Tibial nerve (tissue), 4 donors: ENCODE measurements at regions not wholly inside any gene's neighbourhood (a gene's known extent, or its start where the extent isn't known, plus 50 kb on each side); places are given as distances from the start of the nearest gene placed in this dataset.

ENCODE experiments used
- EP300 ChIP-seq, 2 donors: sonication (generic); formaldehyde crosslinking; IDR thresholded peaks; one replicate each; pipeline ENCODE4 v1.6.1; 2017; ENCODE audit warnings: antibody characterized with exemption in 2 of 2, mild to moderate bottlenecking in 1 of 2
- POLR2A ChIP-seq, 2 donors: fragments of 450-650 bp; IDR thresholded peaks; one replicate each; pipeline ENCODE4 v1.6.1; 2017; ENCODE audit warnings: antibody characterized with exemption in 2 of 2, mild to moderate bottlenecking in 2 of 2, moderate library complexity in 2 of 2
- TF ChIP-seq, protein P1 (sequence below), 5 experiments: fragments of 200-600 bp in 3 of 5; fragments of 450-650 bp in 2 of 5; sonication (generic) in 3 of 5; IDR thresholded peaks; one replicate each; pipeline ENCODE4 v1.5.1; 2016 to 2019; ENCODE audit warnings: antibody characterized with exemption in 5 of 5, mild to moderate bottlenecking in 3 of 5, moderate library complexity in 2 of 5

DNA sequence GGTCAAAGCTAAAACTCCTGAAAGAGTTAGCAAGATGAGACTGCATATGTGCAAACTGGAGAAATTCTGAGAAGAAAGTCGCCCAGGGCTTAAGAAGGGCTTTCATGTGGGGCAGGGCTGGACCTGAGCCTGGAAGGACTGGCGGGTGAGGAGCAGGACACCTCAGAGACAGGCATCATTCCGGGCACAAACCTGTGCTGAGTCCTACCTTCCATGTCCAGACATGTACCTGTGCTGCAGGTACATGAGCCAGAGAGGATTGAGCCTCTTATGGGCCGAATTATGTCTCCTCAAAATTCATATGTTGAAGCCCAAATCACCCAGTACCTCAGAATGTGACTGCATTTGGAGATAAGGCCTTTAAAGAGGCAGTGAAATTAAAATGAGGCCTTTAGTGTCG, 171.0 kb downstream of the QRSL1 start:
- TF ChIP-seq, protein P1, sequence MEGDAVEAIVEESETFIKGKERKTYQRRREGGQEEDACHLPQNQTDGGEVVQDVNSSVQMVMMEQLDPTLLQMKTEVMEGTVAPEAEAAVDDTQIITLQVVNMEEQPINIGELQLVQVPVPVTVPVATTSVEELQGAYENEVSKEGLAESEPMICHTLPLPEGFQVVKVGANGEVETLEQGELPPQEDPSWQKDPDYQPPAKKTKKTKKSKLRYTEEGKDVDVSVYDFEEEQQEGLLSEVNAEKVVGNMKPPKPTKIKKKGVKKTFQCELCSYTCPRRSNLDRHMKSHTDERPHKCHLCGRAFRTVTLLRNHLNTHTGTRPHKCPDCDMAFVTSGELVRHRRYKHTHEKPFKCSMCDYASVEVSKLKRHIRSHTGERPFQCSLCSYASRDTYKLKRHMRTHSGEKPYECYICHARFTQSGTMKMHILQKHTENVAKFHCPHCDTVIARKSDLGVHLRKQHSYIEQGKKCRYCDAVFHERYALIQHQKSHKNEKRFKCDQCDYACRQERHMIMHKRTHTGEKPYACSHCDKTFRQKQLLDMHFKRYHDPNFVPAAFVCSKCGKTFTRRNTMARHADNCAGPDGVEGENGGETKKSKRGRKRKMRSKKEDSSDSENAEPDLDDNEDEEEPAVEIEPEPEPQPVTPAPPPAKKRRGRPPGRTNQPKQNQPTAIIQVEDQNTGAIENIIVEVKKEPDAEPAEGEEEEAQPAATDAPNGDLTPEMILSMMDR (IDR thresholded peaks at IDR 0.05) = no peak
- TF ChIP-seq EP300 (IDR thresholded peaks at IDR 0.05) (no peak), POLR2A (IDR thresholded peaks at IDR 0.05) (no peak)
